Breast epithelium (tissue), 4 donors: ENCODE measurements at regions not wholly inside any gene's neighbourhood (a gene's known extent, or its start where the extent isn't known, plus 50 kb on each side); places are given as distances from the start of the nearest gene placed in this dataset.

Source experiments
- DNase-seq, 2 donors: peaks; one replicate each; pipeline ENCODE4 v3.0.0-alpha.2; 2019; ENCODE audit warnings: low spot score in 2 of 2
- H3K27ac ChIP-seq, 2 donors: fragments of 200-600 bp; sonication (generic) in 1 of 2; one replicate each; pipeline ENCODE4 v1.5.1; 2016 to 2019; ENCODE audit warnings: mild to moderate bottlenecking in 1 of 2
- H3K27me3 ChIP-seq, 2 donors: fragments of 200-600 bp; sonication (generic) in 1 of 2; one replicate each; pipeline versions ENCODE4 v1.5.1 to v1.6.0; 2017 to 2019; ENCODE audit warnings: control low read depth in 1 of 2, mild to moderate bottlenecking in 1 of 2
- H3K36me3 ChIP-seq: fragments of 200-600 bp; one replicate; pipeline ENCODE4 v1.5.1; 2019
- H3K4me1 ChIP-seq, 2 donors: fragments of 200-600 bp; sonication (generic); one replicate each; pipeline ENCODE4 v1.5.1; 2016 to 2019; ENCODE audit warnings: control low read depth in 1 of 2
- H3K4me3 ChIP-seq, 3 donors: fragments of 200-600 bp; sonication (generic); 1 replicate in 2 of 3; 2 replicates in 1 of 3; pipeline ENCODE4 v1.5.1; 2016 to 2019; ENCODE audit warnings: mild to moderate bottlenecking in 3 of 3, moderate library complexity in 2 of 3
- H3K9me3 ChIP-seq, 2 donors: fragments of 200-600 bp; sonication (generic) in 1 of 2; one replicate each; pipeline ENCODE4 v1.5.1; 2016 to 2019; ENCODE audit warnings: control low read depth in 1 of 2
- POLR2A ChIP-seq: fragments of 450-650 bp; IDR thresholded peaks from one replicate; pipeline ENCODE4 v1.6.1; 2016; ENCODE audit warnings: antibody characterized with exemption, mild to moderate bottlenecking, moderate library complexity
- POLR2AphosphoS5 ChIP-seq, 3 donors: sonication (generic); formaldehyde crosslinking; IDR thresholded peaks; one replicate each; pipeline ENCODE4 v1.6.1; 2017; ENCODE audit warnings: antibody characterized with exemption in 3 of 3
- intact Hi-C: fragments of 100-400 bp; cut with DNase I; formaldehyde crosslinking; loops from one replicate; pipeline ENCODE4 v1.15.1; 2023; ENCODE audit warnings: low total_unique reads
- TF ChIP-seq, protein P1 (sequence below), 3 donors: fragments of 450-650 bp; IDR thresholded peaks; one replicate each; pipeline ENCODE4 v1.5.1; 2016 to 2017; ENCODE audit warnings: antibody characterized with exemption in 3 of 3, mild to moderate bottlenecking in 3 of 3, moderate library complexity in 3 of 3

- Histone ChIP-seq H3K27ac (no peak overlapping the region), H3K36me3 (no peaks in the 10 kb centered on the region), H3K4me1 (no peaks in the 10 kb centered on the region), H3K27me3 (no peaks in the 10 kb centered on the region), H3K4me3 (no peak overlapping the region), H3K9me3 (no peaks in the 10 kb centered on the region)
- TF ChIP-seq POLR2A = no peak
- TF ChIP-seq POLR2AphosphoS5 (IDR thresholded peaks at IDR 0.05) = no peak
- TF ChIP-seq, protein P1, sequence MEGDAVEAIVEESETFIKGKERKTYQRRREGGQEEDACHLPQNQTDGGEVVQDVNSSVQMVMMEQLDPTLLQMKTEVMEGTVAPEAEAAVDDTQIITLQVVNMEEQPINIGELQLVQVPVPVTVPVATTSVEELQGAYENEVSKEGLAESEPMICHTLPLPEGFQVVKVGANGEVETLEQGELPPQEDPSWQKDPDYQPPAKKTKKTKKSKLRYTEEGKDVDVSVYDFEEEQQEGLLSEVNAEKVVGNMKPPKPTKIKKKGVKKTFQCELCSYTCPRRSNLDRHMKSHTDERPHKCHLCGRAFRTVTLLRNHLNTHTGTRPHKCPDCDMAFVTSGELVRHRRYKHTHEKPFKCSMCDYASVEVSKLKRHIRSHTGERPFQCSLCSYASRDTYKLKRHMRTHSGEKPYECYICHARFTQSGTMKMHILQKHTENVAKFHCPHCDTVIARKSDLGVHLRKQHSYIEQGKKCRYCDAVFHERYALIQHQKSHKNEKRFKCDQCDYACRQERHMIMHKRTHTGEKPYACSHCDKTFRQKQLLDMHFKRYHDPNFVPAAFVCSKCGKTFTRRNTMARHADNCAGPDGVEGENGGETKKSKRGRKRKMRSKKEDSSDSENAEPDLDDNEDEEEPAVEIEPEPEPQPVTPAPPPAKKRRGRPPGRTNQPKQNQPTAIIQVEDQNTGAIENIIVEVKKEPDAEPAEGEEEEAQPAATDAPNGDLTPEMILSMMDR (IDR thresholded peaks at IDR 0.05) = no peak
- no peak for DNase-seq
- intact Hi-C loops = loop anchor here (5.0 kb wide), 1 partner anchor 458 kb away; no protein-coding TSS in a partner anchor
Observed at GRCh38 chr12:93944911-93945310, 203.5 kb upstream of the PLXNC1 start.

GRCh38 chr12:93946542-93947150 lies 201.7 kb upstream of the PLXNC1 start:
- DNase-seq = no peak
- TF ChIP-seq POLR2AphosphoS5 (IDR thresholded peaks at IDR 0.05) = no peak
- TF ChIP-seq, protein P1 (IDR thresholded peaks at IDR 0.05) = no peak
- no peak for TF ChIP-seq POLR2A
- Histone ChIP-seq H3K27me3 (no peaks in the 10 kb centered on the region), H3K27ac (no peak overlapping the region), H3K4me3 (no peak overlapping the region), H3K36me3 (no peaks in the 10 kb centered on the region), H3K9me3 (no peaks in the 10 kb centered on the region), H3K4me1 (no peaks in the 10 kb centered on the region)
- intact Hi-C loops = no loop called here

GRCh38 chr12:93947486-93947885 lies 200.9 kb upstream of the PLXNC1 start:
- H3K9me3 ChIP-seq = no peaks in the 10 kb centered on the region
- intact Hi-C loops = no loop called here
- no peak overlapping the region for H3K4me3 ChIP-seq
- DNase-seq = no peak
- H3K27ac ChIP-seq = no peak overlapping the region
- H3K36me3 ChIP-seq = no peaks in the 10 kb centered on the region
- H3K27me3 ChIP-seq = no peaks in the 10 kb centered on the region
- TF ChIP-seq POLR2A = no peak
- TF ChIP-seq, protein P1 (IDR thresholded peaks at IDR 0.05) = no peak
- no peak for TF ChIP-seq POLR2AphosphoS5 (IDR thresholded peaks at IDR 0.05)
- no peaks in the 10 kb centered on the region for H3K4me1 ChIP-seq

GRCh38 chr12:93950311-93950710 lies 198.1 kb upstream of the PLXNC1 start:
- H3K4me1 ChIP-seq = no peaks in the 10 kb centered on the region
- H3K9me3 ChIP-seq = no peaks in the 10 kb centered on the region
- H3K27ac ChIP-seq = no peak overlapping the region
- intact Hi-C loops = no loop called here
- no peaks in the 10 kb centered on the region for H3K36me3 ChIP-seq
- no peak overlapping the region for H3K4me3 ChIP-seq
- no peak for DNase-seq
- no peaks in the 10 kb centered on the region for H3K27me3 ChIP-seq
- TF ChIP-seq POLR2A = no peak
- TF ChIP-seq POLR2AphosphoS5 (IDR thresholded peaks at IDR 0.05) = no peak
- TF ChIP-seq, protein P1 (IDR thresholded peaks at IDR 0.05) = no peak

- Histone ChIP-seq H3K9me3 (no peaks in the 10 kb centered on the region), H3K27ac (peak overlapping the region in 1 of 2 donors; percentile 70), H3K27me3 (no peaks in the 10 kb centered on the region), H3K4me1 (no peaks in the 10 kb centered on the region), H3K4me3 (no peak overlapping the region), H3K36me3 (no peaks in the 10 kb centered on the region)
- intact Hi-C loops = no loop called here
- DNase-seq = no peak
- peak in 1 of 3 donors; percentile 74 for TF ChIP-seq POLR2AphosphoS5 (IDR thresholded peaks at IDR 0.05)
- TF ChIP-seq, protein P1 (IDR thresholded peaks at IDR 0.05) = no peak
Observed at GRCh38 chr12:93954166-93955112, 193.9 kb upstream of the PLXNC1 start.
